Neuronal stem cell (in vitro differentiated cells): ENCODE measurements at regions not wholly inside any gene's neighbourhood (a gene's known extent, or its start where the extent isn't known, plus 50 kb on each side); places are given as distances from the start of the nearest gene placed in this dataset.
A peak's percentile ranks its signal among the peaks of the same experiment; 100 is the strongest.

Source experiments
- DNase-seq: peaks from one replicate; pipeline ENCODE4 v3.0.0-alpha.2; 2013; ENCODE audit warnings: low spot score
- H2AFZ ChIP-seq: one replicate; pipeline ENCODE4 v1.6.1; 2013; ENCODE audit warnings: mild to moderate bottlenecking, low read length, inconsistent platforms
- H2AK5ac ChIP-seq: 2 replicates; pipeline ENCODE4 v1.6.1; 2013; ENCODE audit warnings: low read depth, mild to moderate bottlenecking, inconsistent platforms, low read length, moderate library complexity, mixed read lengths
- H2BK120ac ChIP-seq: 2 replicates; pipeline ENCODE4 v1.6.1; 2013; ENCODE audit warnings: low read depth, mild to moderate bottlenecking, inconsistent platforms, low read length, moderate library complexity, mixed read lengths
- H2BK12ac ChIP-seq: one replicate; pipeline ENCODE4 v1.6.1; 2013; ENCODE audit warnings: low read length, inconsistent platforms
- H2BK15ac ChIP-seq: 2 replicates; pipeline ENCODE4 v1.6.1; 2013; ENCODE audit warnings: mild to moderate bottlenecking, low read length, inconsistent platforms, mixed read lengths
- H2BK5ac ChIP-seq: one replicate; pipeline ENCODE4 v1.6.1; 2013; ENCODE audit warnings: inconsistent platforms, mild to moderate bottlenecking, low read length, moderate library complexity
- H3K14ac ChIP-seq: one replicate; pipeline ENCODE4 v1.6.1; 2013; ENCODE audit warnings: low read length, inconsistent platforms
- H3K18ac ChIP-seq: 2 replicates; pipeline ENCODE4 v1.6.1; 2013; ENCODE audit warnings: low read length, inconsistent platforms
- H3K23ac ChIP-seq: 2 replicates; pipeline ENCODE4 v1.6.1; 2013; ENCODE audit warnings: low read depth, mild to moderate bottlenecking, mixed read lengths, low read length, inconsistent platforms; ENCODE audit not compliant: poor library complexity
- H3K27ac ChIP-seq: replicated peaks from 3 replicates; pipeline ENCODE4 v1.5.1; 2013; ENCODE audit warnings: low read length, inconsistent platforms
- H3K27me3 ChIP-seq, 3 experiments: 2 replicates each; pipeline ENCODE4 v1.6.1; 2013; ENCODE audit warnings: low read length in 3 of 3, mild to moderate bottlenecking in 2 of 3, inconsistent platforms in 1 of 3, low read depth in 1 of 3, mixed read lengths in 1 of 3, moderate library complexity in 1 of 3; ENCODE audit not compliant: control insufficient read depth in 3 of 3, insufficient read depth in 3 of 3
- H3K36me3 ChIP-seq, 2 donors: replicated peaks in 1 of 2; 2 replicates each; pipeline ENCODE4 v1.6.1; 2013; ENCODE audit warnings: low read length in 2 of 2; ENCODE audit not compliant: control insufficient read depth in 2 of 2, insufficient read depth in 2 of 2
- H3K4ac ChIP-seq: 2 replicates; pipeline ENCODE4 v1.6.1; 2013; ENCODE audit warnings: inconsistent platforms, mild to moderate bottlenecking, low read length, moderate library complexity
- H3K4me1 ChIP-seq, 2 donors: 1 replicate in 1 of 2; 2 replicates in 1 of 2; pipeline ENCODE4 v1.6.1; 2013; ENCODE audit warnings: low read length in 2 of 2, low read depth in 1 of 2; ENCODE audit not compliant: control insufficient read depth in 2 of 2, insufficient read depth in 1 of 2
- H3K4me2 ChIP-seq: one replicate; pipeline ENCODE4 v1.6.1; 2013; ENCODE audit warnings: mild to moderate bottlenecking, low read length, inconsistent platforms; ENCODE audit not compliant: insufficient read depth, poor library complexity, severe bottlenecking
- H3K4me3 ChIP-seq, 2 donors: 2 replicates each; pipeline ENCODE4 v1.5.1; 2013; ENCODE audit warnings: low read length in 2 of 2, mild to moderate bottlenecking in 2 of 2, inconsistent platforms in 1 of 2, moderate library complexity in 1 of 2
- H3K79me1 ChIP-seq: one replicate; pipeline ENCODE4 v1.6.1; 2013; ENCODE audit warnings: low read depth, mild to moderate bottlenecking, inconsistent platforms, low read length, moderate library complexity
- H3K9ac ChIP-seq: one replicate; pipeline ENCODE4 v1.6.1; 2013; ENCODE audit warnings: mild to moderate bottlenecking, low read depth, low read length, inconsistent platforms; ENCODE audit not compliant: poor library complexity
- H3K9me3 ChIP-seq, 2 donors: replicated peaks in 1 of 2; 2 replicates each; pipeline versions ENCODE3 to v1.6.1; 2013; ENCODE audit warnings: low read length in 2 of 2, mild to moderate bottlenecking in 2 of 2, inconsistent platforms in 1 of 2, low read depth in 1 of 2, mixed read lengths in 1 of 2, moderate library complexity in 1 of 2; ENCODE audit not compliant: control insufficient read depth in 2 of 2, insufficient read depth in 1 of 2
- H4K8ac ChIP-seq: one replicate; pipeline ENCODE4 v1.6.1; 2013; ENCODE audit warnings: low read depth, mild to moderate bottlenecking, inconsistent platforms, low read length, moderate library complexity
- H4K91ac ChIP-seq: one replicate; pipeline ENCODE4 v1.6.1; 2013; ENCODE audit warnings: low read length, low read depth, mild to moderate bottlenecking, inconsistent platforms; ENCODE audit not compliant: poor library complexity
- WGBS, 2 donors: extraction: QIAGEN DNeasy Blood & Tissue Kit; methylation state at CpG; one replicate each; pipeline ENCODE4 v1.1.7; 2013; ENCODE audit warnings: missing lambda C conversion rate in 2 of 2, mixed read lengths in 1 of 2; ENCODE audit not compliant: insufficient read length in 2 of 2, insufficient replicate concordance in 1 of 2; ENCODE audit errors: extremely low coverage in 2 of 2; 5-methylcytosine and 5-hydroxymethylcytosine counted together

GRCh38 chr5:103919506-103919905, 356.9 kb upstream of the NUDT12 start:
- Histone ChIP-seq H2BK5ac (no peak overlapping the region), H3K4me1 (peaks cover 6 to 16% of the 10 kb centered on the region in 2 donors), H3K27ac (peak overlapping the region; percentile 94), H2BK120ac (no peak overlapping the region), H3K4me2 (no peak overlapping the region), H3K4me3 (no peak overlapping the region), H3K9ac (no peak overlapping the region), H2AFZ (peak overlapping the region; percentile 71), H2BK15ac (no peak overlapping the region), H2BK12ac (no peak overlapping the region), H3K18ac (no peak overlapping the region), H2AK5ac (no peak overlapping the region), H3K4ac (no peak overlapping the region), H4K91ac (no peak overlapping the region), H3K79me1 (no peaks in the 10 kb centered on the region), H3K23ac (no peak overlapping the region), H3K14ac (no peak overlapping the region), H3K27me3 (no peaks in the 10 kb centered on the region), H4K8ac (no peak overlapping the region), H3K9me3 (peaks cover 0 to under 1% of the 10 kb centered on the region in 2 donors), H3K36me3 (no peaks in the 10 kb centered on the region)
- no peak for DNase-seq

GRCh38 chr5:103918668-103919367, 356.2 kb upstream of the NUDT12 start:
- Histone ChIP-seq H3K4ac (no peak overlapping the region), H2BK15ac (no peak overlapping the region), H3K4me3 (no peak overlapping the region), H3K36me3 (no peaks in the 10 kb centered on the region), H3K23ac (no peak overlapping the region), H3K79me1 (no peaks in the 10 kb centered on the region), H3K27me3 (no peaks in the 10 kb centered on the region), H2AFZ (peak overlapping the region; percentile 71), H2BK12ac (no peak overlapping the region), H2BK5ac (no peak overlapping the region), H3K9ac (no peak overlapping the region), H2AK5ac (no peak overlapping the region), H3K18ac (no peak overlapping the region), H4K8ac (no peak overlapping the region), H3K27ac (peak overlapping the region; percentile 94), H3K9me3 (no peaks in the 10 kb centered on the region), H3K4me2 (no peak overlapping the region), H4K91ac (no peak overlapping the region), H3K14ac (no peak overlapping the region), H3K4me1 (peaks cover 4 to 16% of the 10 kb centered on the region in 2 donors), H2BK120ac (no peak overlapping the region)
- peak; percentile 72 for DNase-seq

DNA sequence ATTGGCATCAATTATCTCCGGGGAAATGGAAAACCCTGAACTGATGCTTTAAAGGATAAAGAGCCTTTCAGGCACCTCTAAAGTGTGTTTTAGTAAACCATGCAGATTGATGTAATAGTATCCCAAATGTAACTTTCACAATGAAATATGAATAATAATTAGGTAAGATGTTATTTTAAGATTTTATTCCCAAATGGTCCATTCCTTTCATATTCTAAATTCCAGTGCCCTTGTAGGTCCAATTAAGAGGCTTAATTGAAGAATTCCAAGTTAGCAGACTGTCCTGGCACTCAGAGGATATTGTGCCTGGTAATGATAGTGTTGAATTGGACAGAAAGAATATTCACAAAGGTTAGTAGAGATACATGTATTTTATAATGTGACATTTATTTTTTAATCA, 352.5 kb upstream of the NUDT12 start:
- H3K18ac ChIP-seq = no peak overlapping the region
- WGBS, 2 donors = no CpG with 5 or more reads among the region's 1 CpG

DNA sequence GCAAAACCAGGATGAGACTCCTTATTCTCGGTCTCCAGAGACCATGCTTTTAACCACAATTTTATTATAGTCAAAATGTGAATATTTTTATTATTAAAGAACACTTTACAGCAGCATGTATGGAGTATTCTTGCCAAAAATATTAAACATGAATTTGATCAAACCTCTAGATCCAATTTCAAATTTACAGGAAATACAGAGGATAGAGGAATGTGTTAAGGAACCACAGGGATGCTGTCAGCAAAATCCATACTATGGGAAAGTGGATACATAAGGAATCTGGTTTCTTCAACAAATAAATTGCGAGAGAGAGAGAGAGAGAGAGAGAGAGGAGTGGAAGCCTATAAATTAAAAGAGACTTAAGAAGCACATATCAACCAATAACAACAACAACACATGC, 348.2 kb upstream of the NUDT12 start:
- no peak overlapping the region for H3K14ac ChIP-seq
- H2BK5ac ChIP-seq = no peak overlapping the region
- H3K9me3 ChIP-seq = no peaks in the 10 kb centered on the region
- no peak for DNase-seq
- no peak overlapping the region for H3K9ac ChIP-seq
- H2BK120ac ChIP-seq = no peak overlapping the region
- no peak overlapping the region for H3K4ac ChIP-seq
- H3K79me1 ChIP-seq = no peaks in the 10 kb centered on the region
- H3K4me2 ChIP-seq = no peak overlapping the region
- no CpG with 5 or more reads among the region's 2 CpGs for WGBS, 2 donors
- no peak overlapping the region for H2AFZ ChIP-seq
- H2AK5ac ChIP-seq = no peak overlapping the region
- no peak overlapping the region for H2BK15ac ChIP-seq
- H4K8ac ChIP-seq = no peak overlapping the region
- H3K36me3 ChIP-seq = no peaks in the 10 kb centered on the region
- no peak overlapping the region for H3K4me3 ChIP-seq
- no peak overlapping the region for H3K18ac ChIP-seq
- H3K4me1 ChIP-seq = no peaks in the 10 kb centered on the region
- H4K91ac ChIP-seq = no peak overlapping the region
- no peak overlapping the region for H2BK12ac ChIP-seq
- no peaks in the 10 kb centered on the region for H3K27me3 ChIP-seq
- no peak overlapping the region for H3K27ac ChIP-seq
- no peak overlapping the region for H3K23ac ChIP-seq

More for the DNA sequence above, 352.5 kb upstream of the NUDT12 start:
- H4K8ac ChIP-seq = no peak overlapping the region
- H3K4me1 ChIP-seq = peaks cover 1 to 13% of the 10 kb centered on the region in 2 donors
- H3K27me3 ChIP-seq = no peaks in the 10 kb centered on the region
- H2BK120ac ChIP-seq = no peak overlapping the region
- no peaks in the 10 kb centered on the region for H3K36me3 ChIP-seq
- no peak for DNase-seq
- no peak overlapping the region for H3K23ac ChIP-seq
- no peak overlapping the region for H2AK5ac ChIP-seq
- no peak overlapping the region for H2BK5ac ChIP-seq
- H3K27ac ChIP-seq = no peak overlapping the region
- no peak overlapping the region for H4K91ac ChIP-seq
- no peak overlapping the region for H3K4ac ChIP-seq
- no peak overlapping the region for H2BK12ac ChIP-seq
- H2BK15ac ChIP-seq = no peak overlapping the region
- H3K9me3 ChIP-seq = no peaks in the 10 kb centered on the region
- H3K4me3 ChIP-seq = no peak overlapping the region
- H3K79me1 ChIP-seq = no peaks in the 10 kb centered on the region
- H3K4me2 ChIP-seq = no peak overlapping the region
- H3K14ac ChIP-seq = no peak overlapping the region
- no peak overlapping the region for H2AFZ ChIP-seq
- no peak overlapping the region for H3K9ac ChIP-seq
